NCI-H128 (cell line): ENCODE measurements at regions not wholly inside any gene's neighbourhood (a gene's known extent, or its start where the extent isn't known, plus 50 kb on each side); places are given as distances from the start of the nearest gene placed in this dataset.
"Not testable (repeated sequence)": the region's sequence is repeated elsewhere in the genome, so short reads cannot be mapped to it uniquely, and the experiment has no call there.

ENCODE experiments used
- DNase-seq: peaks from one replicate; lab custom pipeline; 2025; ENCODE audit not compliant: unreplicated experiment; lab: John Stamatoyannopoulos, UW

DNA sequence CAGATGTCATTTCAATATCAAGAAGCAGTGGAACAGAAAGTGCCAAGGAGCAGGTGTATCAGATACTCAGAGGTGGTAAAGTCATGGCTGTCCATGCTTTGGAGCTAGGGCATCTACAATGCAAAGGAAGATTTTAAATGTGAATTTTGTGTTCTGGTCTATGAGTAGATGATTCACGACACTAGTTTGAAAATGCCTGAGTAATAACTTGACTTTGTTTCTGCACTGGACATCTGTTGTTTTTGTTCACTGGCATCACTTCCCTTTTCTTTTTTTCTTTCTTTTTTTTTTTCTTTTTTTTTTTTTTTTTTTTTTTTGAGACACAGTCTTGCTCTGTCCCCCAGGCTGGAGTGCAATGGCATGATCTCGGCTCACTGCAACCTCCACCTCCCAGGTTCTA is 460.7 kb upstream of the PAPPA start:
- not testable (repeated sequence) for DNase-seq

DNA sequence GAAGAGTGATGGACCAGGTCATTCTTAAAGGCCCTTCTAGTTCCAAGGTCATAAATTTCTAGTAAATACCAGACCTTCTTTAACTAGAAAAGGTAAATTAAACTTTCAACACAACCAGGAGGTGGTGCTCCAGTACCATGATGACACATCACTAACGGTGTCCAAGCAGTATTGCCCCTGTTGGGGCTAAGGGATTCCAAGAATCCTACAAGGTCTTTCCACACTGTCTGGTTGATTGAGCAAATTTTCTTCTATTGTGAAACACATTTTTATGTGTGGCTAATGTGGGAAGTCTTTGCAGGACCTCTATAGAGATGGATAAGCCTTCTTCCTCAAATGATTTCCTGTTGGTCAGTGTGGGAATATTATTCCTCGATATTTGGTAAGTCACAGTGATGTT is 459.6 kb upstream of the PAPPA start:
- DNase-seq, result no peak

DNA sequence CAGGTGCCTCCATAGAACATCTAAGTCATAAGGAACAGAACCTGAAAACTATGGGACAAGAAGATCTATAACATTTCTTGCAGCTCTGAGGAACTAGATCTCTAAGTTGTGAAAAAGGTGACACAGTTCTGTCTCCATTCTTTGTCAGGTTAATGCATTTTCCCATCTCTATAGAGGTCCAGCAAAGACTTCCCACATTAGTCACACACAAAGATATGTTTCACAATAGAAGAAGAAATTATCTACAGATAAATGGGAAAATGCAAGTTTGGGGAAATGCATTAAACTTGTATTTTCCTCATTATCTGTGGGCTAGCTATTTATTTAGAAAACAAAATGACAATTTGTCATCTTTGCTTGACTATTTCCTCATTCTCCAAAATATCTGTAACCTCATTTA is 458.6 kb upstream of the PAPPA start:
- DNase-seq, result no peak

DNA sequence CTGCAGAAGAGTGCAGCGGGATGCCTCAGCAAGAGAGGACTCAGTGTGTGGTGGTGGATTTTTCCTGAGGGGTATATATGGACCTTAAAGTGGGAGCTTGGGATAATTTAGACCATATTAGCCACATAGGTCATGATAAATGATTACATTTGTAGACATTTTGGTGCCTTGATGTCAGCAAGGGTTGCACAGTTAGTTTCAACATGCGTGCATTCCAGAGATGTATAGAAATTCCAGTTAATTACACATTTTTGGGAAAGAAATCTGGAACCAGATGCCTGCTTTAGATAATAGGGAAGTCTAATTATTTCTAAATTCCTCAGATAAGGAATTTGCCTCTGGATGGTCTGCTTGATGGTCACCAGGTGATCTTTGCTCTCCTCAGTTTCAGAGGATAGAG is 440.6 kb upstream of the PAPPA start:
- DNase-seq, result no peak

DNA sequence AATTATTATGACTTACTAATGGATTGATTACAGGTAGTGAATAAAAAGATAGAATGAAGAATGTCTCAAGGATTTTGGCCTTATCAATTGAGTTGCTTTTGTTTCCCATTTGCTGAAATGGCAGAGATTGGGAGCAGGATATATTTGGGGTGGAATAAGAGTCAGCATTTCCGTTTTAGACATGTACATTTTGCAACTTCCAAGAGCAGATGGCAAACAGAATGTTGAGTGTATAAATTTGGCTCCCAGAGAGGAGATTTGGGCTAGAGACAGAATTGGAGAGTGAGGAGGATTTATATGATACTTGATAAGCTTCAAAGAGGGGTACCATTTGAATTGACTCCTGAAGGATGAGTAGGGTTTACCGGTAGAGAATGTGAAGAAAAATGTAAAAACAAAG is 437.9 kb upstream of the PAPPA start:
- no peak for DNase-seq

DNA sequence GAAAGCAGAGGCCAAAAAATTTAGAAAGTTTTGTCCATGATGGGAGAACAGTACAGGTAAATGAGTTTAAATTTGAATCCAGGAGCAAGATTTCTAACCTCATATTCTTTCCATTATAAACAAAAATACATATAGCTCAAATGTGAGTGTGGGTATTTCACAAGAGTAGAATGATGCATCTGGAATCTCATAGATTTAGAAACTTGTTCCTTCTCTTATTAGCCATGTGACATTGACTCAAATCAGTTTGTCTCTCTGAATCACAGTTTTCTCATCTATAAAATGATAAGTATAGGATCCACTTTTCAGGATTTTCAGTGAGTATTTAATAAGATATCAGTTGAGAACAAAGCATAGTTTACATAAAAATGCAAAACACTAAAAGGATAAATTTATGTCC is 436.3 kb upstream of the PAPPA start:
- no peak for DNase-seq

DNA sequence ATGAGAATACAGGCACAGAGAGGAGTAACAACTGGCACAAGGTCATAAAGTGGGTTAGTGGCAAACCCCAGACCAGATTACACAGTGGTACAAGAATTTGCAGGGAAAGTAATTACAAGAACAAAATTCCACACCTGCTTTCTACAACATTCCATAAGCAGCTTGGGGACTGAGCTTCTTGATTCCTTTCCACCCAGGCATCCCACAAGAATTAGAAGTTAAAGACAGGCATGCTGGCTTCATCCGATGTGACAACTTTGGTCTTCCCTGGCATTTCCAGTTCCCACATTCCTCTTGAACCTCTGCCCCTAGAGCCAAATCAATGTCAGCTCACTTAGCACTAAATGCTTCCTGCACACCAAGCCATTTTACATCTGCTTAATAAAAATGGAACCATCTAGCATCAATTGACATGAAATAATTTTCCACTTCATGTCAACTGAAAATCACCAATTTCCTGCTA is 435.8 kb upstream of the PAPPA start:
- no peak for DNase-seq

DNA sequence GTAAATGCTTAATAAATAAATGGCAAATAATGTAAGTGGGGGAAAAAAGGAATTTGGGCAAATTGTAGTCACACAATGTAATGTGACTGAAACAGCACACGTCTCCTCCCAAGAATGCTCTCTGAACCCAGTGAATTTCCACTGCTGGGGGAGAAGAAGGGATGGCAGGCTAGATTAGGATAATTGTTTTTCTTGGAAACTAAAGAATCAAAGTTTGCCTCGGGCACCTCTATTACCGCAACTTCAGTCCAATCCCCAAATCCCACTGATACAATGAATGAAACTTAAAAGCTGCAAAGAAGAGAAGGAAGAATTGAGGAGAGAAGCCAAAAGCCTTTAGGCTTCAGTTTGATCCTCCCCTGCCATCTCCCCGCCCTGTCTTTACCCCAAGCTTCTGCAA is 423.2 kb upstream of the PAPPA start:
- DNase-seq, result no peak

DNA sequence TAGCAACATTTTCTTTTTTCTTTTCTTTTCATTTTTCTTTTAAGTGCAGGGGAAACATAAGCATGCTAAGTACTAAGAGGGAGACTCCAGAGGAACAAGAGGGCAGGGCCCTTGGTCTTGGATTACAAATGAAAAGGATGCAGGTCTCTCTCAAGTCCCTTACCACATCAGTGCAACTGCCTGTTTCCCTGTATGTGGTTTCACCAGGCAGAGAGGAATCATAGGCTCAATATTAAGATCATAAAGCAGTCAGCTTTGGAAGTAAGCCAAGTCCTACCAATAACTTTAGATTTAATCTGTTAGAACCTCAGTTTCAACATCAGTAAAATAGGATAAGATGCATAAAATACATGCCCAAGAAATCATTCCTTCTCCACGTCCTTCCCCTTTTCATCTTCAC is 422.7 kb upstream of the PAPPA start:
- no peak for DNase-seq

DNA sequence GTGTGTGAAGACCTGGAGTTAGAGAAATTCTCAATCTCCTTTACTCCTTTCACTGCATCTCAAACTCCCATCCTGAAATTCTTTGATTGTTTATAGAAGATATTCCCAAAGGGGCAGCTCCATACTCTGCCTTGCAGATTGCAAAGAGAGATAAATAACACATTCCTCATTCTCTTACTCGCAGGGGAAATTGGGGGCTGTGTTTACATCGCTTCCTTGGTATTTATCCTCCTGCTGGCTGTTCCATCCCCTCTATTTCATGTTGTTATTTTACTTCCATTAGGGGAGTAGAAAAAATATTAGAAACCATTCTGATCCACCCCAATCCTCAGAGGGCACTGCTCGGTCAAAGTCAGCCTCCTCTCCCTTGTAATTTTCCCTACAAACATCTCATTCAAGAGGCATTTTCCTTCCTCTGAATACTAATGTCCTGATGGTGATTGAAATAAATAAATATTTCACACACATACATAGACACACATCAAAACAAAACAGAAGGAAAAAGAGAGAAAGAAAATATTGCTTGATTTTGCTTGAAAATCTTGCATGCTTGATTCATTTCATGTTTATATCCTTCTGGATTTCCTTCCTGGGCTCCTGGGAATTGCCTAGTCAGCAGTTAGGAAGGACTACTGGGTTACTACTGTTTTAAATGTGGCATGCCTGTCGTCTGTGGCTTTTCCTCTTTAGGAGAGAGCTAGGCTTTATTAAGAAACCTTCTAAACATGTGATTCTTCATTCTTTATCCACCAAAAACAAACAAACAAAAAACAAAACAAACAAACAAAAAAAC is 420.1 kb upstream of the PAPPA start:
- no peak for DNase-seq

DNA sequence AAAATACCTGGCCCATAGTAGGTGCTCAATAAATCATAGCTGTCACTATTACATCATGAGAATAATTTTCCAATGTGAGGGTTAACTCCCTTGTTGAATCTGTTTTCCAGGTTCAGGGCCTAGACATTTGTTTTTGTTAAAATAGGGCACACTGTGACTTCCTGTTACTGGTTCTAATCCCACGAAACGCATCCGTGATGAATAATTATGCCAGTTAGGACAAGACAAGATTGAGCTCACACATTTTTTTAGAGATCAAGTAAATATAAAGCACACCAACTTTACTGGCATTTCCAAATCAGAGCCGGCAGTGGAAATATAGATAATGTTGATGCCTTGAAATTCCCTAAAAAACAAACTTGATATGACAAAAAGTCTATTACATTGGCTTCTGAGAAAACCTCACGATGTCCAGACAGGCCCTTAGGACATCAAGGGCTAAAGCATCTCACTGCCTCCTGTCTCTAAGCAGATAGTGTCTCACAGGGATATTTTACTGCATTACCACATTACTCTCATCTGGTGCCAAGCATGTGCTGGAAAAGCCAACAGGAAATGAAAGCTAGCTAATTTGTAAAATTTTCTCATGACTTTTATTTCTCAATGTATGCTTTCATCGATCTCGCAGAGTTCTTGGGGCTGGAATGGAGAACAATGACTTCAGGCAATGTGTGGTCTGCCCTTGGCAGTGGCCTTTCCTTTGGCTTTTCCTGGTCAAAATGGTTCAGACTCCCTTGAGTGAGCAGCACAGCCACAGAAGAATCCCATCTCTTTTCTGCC is 414.3 kb upstream of the PAPPA start:
- DNase-seq, result no peak

DNA sequence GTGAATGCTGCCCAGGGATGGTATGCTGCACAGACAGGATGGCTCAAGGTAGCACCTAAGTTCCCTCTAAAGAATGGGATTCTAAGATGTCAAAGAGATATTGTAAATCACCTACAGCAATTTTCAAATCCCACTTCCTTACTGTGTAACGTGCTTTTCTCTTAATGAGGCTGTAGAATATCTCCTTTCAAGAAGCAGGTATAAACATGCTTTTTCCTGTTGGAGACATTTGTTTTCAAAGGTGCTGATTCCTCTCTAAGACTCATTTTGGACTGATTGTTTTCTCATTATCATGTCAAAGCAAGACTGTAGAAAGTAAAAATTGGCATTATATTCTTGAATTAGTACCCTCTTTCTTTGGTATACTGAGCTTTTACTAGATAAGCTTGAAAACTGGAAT is 412.6 kb upstream of the PAPPA start:
- no peak for DNase-seq

DNA sequence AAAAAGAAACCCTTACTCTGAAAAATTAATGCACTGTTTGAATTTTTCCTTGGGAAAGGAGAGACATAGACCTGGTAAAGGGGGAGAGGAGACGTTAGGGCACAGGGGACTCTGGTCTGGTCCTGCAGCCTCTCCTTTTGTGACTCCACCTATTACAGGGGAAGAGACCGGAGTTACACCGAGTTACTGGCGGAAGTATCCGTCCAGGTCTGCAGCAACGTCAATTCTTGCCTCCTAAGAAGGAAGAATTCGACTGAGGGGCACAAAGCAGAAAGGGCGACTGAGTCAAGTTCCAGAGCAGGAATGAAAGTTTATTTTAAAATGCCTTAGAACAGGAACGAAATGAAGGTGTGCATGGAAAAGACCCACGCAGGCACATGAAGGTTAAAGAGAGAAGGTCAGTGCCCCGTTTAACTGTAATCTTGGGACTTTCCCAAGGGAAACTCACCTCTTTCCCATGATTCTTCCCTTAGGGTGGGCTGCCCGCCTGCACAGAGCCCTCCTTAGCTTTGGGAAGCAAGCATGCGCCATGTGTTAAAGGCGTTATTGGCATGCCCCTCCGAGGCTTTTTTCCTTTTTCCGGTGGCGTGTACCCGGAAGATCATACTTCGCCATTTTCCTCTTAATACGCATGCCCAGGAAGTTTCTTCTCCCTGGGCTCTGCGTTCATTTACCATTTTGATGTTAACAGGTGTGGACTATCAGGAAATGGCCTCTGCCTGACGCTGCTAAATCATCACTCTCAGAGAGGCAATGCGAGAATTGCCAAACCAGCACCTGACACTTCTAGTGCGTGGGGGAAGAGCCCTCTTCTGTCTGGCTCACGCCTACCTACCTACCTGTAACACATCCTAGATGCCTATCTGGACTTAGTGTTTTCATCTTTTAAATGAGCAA is 409.6 kb upstream of the PAPPA start:
- DNase-seq, result no peak

DNA sequence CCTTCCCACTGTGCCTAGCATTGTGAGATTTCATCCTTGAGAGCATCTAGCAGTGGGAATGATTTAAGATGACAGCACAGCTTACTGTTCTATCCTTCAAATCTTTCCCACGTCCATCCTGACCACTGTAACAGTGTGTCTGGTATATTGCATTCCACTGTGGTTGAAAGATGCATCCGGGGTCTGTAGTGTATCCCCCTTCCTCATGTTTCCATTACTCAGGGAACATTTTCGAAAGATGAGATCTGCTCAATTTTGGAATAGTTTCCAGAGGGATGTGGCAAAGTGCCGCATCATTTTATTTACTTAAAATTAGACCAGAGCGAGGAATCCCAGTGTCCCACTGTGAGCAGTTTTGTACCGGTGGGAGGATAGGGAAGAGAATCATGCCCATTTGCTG is 407.1 kb upstream of the PAPPA start:
- DNase-seq, result no peak

DNA sequence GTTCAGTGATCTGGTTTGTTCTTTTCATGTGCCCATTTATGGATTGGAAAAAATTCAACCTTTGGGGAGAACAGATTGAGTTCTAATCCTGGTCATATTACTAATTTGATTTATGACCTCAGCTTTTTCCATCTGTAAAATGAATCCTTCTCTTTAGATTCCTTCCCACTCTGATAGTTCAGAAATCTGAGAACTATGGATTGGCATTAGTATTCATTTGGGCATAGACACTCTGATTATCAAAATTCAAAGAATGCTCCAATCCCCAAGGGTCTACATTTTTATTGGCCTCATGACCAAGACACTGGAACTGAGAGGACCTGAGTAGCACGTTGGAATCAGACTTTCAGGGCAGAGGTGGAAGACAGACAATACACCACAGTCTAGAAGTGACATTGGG is 405.9 kb upstream of the PAPPA start:
- no peak for DNase-seq

DNA sequence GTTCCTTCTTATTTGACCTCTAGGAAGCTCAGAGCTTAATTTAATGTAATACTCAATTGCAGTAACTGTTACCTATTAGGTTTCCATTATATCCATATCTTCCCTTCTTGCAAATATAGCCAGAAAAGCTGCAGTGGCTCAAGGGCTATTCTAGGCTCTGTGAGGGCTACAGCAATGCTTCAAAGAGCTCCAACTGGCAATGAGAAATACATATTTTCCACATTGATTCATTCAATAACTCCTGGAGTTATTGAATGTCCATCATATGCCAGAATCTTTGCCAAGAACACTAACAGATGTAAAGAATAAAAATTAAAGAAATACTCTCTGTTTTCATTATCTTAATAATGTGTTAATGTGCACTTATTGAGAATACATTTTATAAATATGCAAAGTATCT is 396.9 kb upstream of the PAPPA start:
- no peak for DNase-seq

DNA sequence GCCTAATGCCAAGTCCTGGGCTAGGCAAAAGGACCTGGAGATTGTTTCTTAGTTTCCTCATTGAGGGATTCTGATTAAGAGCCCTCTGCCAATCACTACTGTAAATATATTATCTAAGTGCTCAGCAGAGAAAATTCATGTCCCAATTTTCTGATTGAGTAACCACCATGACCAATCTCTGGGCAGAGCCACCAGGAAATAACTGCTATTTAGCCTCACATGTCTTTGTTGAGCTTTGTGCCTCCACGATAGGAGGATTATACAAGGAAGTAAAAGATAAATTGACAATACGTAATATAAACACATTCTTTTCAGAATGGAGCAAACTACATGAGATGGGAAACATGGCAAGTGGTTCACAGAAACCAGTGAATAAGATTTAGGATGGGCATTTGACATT is 396.1 kb upstream of the PAPPA start:
- no peak for DNase-seq

DNA sequence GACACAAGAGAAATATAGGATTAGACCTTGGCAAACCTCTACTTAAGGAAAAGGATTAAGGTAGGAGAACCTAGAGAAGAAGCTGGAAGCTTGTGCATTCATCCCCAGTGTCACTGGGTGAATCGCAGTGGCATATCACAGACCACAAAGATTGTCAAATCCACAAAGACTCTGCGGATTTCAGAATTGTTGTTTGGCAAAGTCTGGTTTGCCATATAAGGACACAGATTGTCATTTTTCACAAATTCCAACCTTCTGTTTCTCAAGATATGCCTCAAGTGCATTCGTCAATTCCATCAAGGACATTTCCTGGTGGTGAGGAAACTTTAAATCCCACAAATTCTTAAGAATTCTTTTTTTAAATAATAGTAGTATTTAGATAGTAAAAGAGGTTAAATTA is 395.1 kb upstream of the PAPPA start:
- no peak for DNase-seq

DNA sequence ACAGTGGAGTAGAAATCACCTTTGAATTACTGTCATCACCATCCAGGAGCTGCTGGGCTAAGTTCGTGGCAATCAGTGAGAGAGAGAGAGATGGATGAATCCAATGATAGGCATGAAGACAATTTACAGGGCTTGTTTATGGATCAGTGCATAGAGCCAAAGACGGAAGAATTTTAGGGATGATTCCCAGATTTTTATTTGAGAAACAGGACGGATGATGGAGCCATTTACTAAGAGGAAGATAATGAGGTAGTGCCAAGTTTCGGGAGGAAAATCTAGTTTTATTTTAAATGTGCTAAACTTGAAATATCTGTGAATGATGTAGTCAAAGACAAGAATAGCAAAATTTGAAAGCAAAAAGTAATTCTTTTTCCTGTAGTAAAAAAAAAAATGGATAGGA is 394.2 kb upstream of the PAPPA start:
- no peak for DNase-seq

DNA sequence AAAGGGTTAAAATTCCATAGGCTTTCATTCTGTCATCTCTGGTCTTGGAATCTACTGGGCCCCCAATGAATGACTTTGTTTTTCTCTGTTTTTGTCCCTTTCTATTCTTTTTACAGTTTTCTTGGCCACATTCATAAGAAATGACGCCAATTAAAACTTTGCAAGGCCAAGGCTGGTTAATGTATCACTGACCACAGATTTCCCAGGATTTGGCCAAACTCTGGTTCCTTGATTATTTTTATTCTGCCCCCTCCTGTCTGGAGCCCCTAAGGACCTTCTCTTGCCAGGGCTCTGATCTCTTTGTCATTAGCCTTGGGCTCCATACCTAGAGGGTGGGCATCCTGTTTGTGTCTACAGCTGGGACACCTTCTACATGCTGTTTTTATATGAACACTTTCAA is 388.9 kb upstream of the PAPPA start:
- no peak for DNase-seq

DNA sequence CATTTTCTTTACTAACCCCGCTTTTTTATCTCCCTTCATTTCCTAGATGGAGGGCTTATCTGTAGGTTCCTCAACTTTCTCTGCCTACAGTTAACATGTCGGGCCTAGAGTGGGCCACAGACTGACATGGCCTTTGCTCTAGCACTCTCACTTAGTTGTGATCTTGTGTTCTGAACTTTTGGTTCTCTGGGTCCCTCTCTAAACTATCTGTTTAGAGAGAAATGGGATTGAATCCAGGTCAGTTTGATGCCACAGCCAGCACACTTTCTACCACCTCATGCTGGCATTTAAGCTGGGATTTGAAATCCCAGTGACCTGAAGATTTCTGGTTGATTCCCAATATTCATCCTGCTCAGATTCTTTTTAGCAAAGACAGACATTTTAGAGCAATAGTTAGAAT is 388.5 kb upstream of the PAPPA start:
- DNase-seq, result no peak
